Inflammatory macrophage treated with lipopolysaccharide for 1 hour (primary cell): ENCODE measurements at regions not wholly inside any gene's neighbourhood (a gene's known extent, or its start where the extent isn't known, plus 50 kb on each side); places are given as distances from the start of the nearest gene placed in this dataset.
"Not testable (repeated sequence)": the region's sequence is repeated elsewhere in the genome, so short reads cannot be mapped to it uniquely, and the experiment has no call there.

Experiments used
- DNase-seq, 2 donors: peaks; one replicate each; pipeline ENCODE4 v3.0.0-alpha.2; 2020 to 2022

- DNase-seq, result no peak
Observed at GRCh38 chr1:164343189-164343588, 215.8 kb upstream of the PBX1 start.

- DNase-seq, result no peak
Observed at GRCh38 chr1:164347980-164348379, 211.0 kb upstream of the PBX1 start.

- DNase-seq, result no peak
Observed at GRCh38 chr1:164356511-164356910, 202.5 kb upstream of the PBX1 start.

GRCh38 chr1:164360265-164360664 is 198.7 kb upstream of the PBX1 start:
- no peak for DNase-seq

GRCh38 chr1:164361927-164362326 is 197.1 kb upstream of the PBX1 start:
- no peak for DNase-seq

GRCh38 chr1:164363980-164364379 is 195.0 kb upstream of the PBX1 start:
- no peak for DNase-seq

GRCh38 chr1:164366014-164366413 is 193.0 kb upstream of the PBX1 start:
- DNase-seq, result no peak

GRCh38 chr1:164369698-164370365 is 189.2 kb upstream of the PBX1 start:
- DNase-seq, result no peak

- no peak for DNase-seq
Observed at GRCh38 chr1:164380893-164381292, 178.1 kb upstream of the PBX1 start.

- no peak for DNase-seq
Observed at GRCh38 chr1:164382384-164382783, 176.6 kb upstream of the PBX1 start.

- DNase-seq, result no peak
Observed at GRCh38 chr1:164384262-164384661, 174.7 kb upstream of the PBX1 start.

GRCh38 chr1:164417016-164417704 is 141.8 kb upstream of the PBX1 start:
- DNase-seq, result no peak

- DNase-seq, result no peak
Observed at GRCh38 chr1:164423136-164423535, 135.8 kb upstream of the PBX1 start.

GRCh38 chr1:164433141-164433817 is 125.7 kb upstream of the PBX1 start:
- DNase-seq, result no peak

- DNase-seq, result no peak
Observed at GRCh38 chr1:164433818-164434170, 125.2 kb upstream of the PBX1 start.

GRCh38 chr1:164440232-164440631 is 118.8 kb upstream of the PBX1 start:
- no peak for DNase-seq

- no peak for DNase-seq
Observed at GRCh38 chr1:164443166-164443565, 115.8 kb upstream of the PBX1 start.

GRCh38 chr1:164443836-164444235 is 115.1 kb upstream of the PBX1 start:
- DNase-seq, result no peak

GRCh38 chr1:164446020-164446419 is 113.0 kb upstream of the PBX1 start:
- no peak for DNase-seq

GRCh38 chr1:164452549-164452948 is 106.4 kb upstream of the PBX1 start:
- DNase-seq, result no peak

GRCh38 chr1:164456272-164456671 is 102.7 kb upstream of the PBX1 start:
- DNase-seq, result no peak

- DNase-seq, result not testable (repeated sequence)
Observed at GRCh38 chr1:164459176-164459575, 99.8 kb upstream of the PBX1 start.

- no peak for DNase-seq
Observed at GRCh38 chr1:164466001-164466421, 93.0 kb upstream of the PBX1 start.

- no peak for DNase-seq
Observed at GRCh38 chr1:164466429-164466828, 92.6 kb upstream of the PBX1 start.
